DND-41 (cell line): ENCODE measurements at regions not wholly inside any gene's neighbourhood (a gene's known extent, or its start where the extent isn't known, plus 50 kb on each side); places are given as distances from the start of the nearest gene placed in this dataset.

Source experiments
- EZH2 ChIP-seq: IDR thresholded peaks from 3 replicates; pipeline ENCODE4 v1.6.1; 2012; ENCODE audit warnings: borderline replicate concordance, low read depth, mild to moderate bottlenecking, moderate library complexity, low read length, inconsistent platforms; ENCODE audit not compliant: severe bottlenecking
- TF ChIP-seq, protein P1 (sequence below): IDR thresholded peaks from 2 replicates; pipeline ENCODE4 v1.5.1; 2012; ENCODE audit warnings: borderline replicate concordance, low read length, moderate library complexity, mild to moderate bottlenecking; ENCODE audit not compliant: poor library complexity, severe bottlenecking; ENCODE audit errors: extremely low read depth

GRCh38 chr7:53756946-53757345 is 721.5 kb downstream of the POM121L12 start:
- TF ChIP-seq, protein P1, sequence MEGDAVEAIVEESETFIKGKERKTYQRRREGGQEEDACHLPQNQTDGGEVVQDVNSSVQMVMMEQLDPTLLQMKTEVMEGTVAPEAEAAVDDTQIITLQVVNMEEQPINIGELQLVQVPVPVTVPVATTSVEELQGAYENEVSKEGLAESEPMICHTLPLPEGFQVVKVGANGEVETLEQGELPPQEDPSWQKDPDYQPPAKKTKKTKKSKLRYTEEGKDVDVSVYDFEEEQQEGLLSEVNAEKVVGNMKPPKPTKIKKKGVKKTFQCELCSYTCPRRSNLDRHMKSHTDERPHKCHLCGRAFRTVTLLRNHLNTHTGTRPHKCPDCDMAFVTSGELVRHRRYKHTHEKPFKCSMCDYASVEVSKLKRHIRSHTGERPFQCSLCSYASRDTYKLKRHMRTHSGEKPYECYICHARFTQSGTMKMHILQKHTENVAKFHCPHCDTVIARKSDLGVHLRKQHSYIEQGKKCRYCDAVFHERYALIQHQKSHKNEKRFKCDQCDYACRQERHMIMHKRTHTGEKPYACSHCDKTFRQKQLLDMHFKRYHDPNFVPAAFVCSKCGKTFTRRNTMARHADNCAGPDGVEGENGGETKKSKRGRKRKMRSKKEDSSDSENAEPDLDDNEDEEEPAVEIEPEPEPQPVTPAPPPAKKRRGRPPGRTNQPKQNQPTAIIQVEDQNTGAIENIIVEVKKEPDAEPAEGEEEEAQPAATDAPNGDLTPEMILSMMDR, result no peak
- TF ChIP-seq EZH2, result no peak
